Neural progenitor cell (in vitro differentiated cells): ENCODE measurements at regions not wholly inside any gene's neighbourhood (a gene's known extent, or its start where the extent isn't known, plus 50 kb on each side); places are given as distances from the start of the nearest gene placed in this dataset.

Source experiments
- EZH2 ChIP-seq: fragments of 200-600 bp; sonication (generic); IDR thresholded peaks from 2 replicates; pipeline ENCODE4 v1.6.1; 2017; ENCODE audit warnings: antibody characterized with exemption, mild to moderate bottlenecking, moderate library complexity
- TF ChIP-seq, protein P1 (sequence below): fragments of 200-600 bp; sonication (generic); IDR thresholded peaks from 2 replicates; pipeline ENCODE4 v1.5.1; 2017; ENCODE audit warnings: antibody characterized with exemption, mild to moderate bottlenecking

DNA sequence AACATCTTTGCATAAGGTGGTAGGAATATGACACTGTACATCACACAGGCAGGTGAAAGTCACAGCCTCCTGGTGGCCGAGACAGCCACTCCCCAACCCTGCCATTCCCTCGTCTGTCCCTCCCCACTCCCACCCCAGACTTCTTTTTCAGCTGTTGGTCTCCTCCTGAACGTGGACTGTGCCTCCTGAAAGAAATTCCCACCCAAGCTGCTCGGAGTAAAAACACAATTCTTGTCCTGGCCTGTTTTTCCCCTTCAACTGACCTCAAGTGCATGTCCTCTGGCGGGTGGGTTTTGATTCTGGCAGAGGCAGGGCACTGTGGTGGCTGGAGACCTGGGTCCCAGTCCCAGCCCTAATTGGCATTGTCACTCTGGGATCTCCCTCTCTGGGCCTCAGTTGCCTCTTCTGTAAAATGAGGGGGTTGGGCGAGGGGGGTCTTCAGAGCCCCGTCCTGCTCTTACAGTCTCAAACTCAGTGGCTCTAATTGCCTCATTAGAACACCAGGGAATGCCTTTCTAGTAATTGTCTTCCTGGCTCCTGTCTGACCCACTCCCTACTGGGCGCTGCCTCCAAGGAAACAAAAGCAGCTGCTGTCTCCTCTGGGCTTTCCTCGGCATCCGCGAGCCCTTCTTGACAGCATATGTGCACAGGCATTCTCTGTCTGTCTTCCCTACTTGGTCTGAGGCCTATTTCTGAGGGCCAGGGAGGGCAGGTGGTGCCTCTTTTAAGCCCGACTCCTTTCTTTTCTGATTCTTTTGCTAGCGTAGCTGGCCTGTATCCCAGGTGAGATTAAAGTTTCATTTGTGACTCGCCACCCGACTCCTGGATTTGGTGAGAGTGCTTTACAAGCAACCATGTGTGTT lies 186.6 kb upstream of the RMST start:
- no peak for TF ChIP-seq EZH2
- TF ChIP-seq, protein P1, sequence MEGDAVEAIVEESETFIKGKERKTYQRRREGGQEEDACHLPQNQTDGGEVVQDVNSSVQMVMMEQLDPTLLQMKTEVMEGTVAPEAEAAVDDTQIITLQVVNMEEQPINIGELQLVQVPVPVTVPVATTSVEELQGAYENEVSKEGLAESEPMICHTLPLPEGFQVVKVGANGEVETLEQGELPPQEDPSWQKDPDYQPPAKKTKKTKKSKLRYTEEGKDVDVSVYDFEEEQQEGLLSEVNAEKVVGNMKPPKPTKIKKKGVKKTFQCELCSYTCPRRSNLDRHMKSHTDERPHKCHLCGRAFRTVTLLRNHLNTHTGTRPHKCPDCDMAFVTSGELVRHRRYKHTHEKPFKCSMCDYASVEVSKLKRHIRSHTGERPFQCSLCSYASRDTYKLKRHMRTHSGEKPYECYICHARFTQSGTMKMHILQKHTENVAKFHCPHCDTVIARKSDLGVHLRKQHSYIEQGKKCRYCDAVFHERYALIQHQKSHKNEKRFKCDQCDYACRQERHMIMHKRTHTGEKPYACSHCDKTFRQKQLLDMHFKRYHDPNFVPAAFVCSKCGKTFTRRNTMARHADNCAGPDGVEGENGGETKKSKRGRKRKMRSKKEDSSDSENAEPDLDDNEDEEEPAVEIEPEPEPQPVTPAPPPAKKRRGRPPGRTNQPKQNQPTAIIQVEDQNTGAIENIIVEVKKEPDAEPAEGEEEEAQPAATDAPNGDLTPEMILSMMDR = peak; percentile 19
